IPS-15b (cell line): ENCODE measurements at regions not wholly inside any gene's neighbourhood (a gene's known extent, or its start where the extent isn't known, plus 50 kb on each side); places are given as distances from the start of the nearest gene placed in this dataset.

Experiments used
- H3K27me3 ChIP-seq: one replicate; pipeline ENCODE4 v1.6.1; 2013; ENCODE audit warnings: low read length; ENCODE audit not compliant: control insufficient read depth, insufficient read depth
- H3K36me3 ChIP-seq: one replicate; pipeline ENCODE4 v1.6.1; 2013; ENCODE audit warnings: low read length; ENCODE audit not compliant: control insufficient read depth, insufficient read depth
- H3K4me1 ChIP-seq: one replicate; pipeline ENCODE4 v1.6.1; 2013; ENCODE audit warnings: mild to moderate bottlenecking, low read length; ENCODE audit not compliant: control insufficient read depth, insufficient read depth
- H3K4me3 ChIP-seq: one replicate; pipeline ENCODE4 v1.5.1; 2013; ENCODE audit warnings: low read depth, low read length
- H3K9ac ChIP-seq: one replicate; pipeline ENCODE4 v1.6.1; 2013; ENCODE audit warnings: low read depth, mild to moderate bottlenecking, low read length
- H3K9me3 ChIP-seq: one replicate; pipeline ENCODE4 v1.6.1; 2013; ENCODE audit warnings: mild to moderate bottlenecking, low read length; ENCODE audit not compliant: control insufficient read depth, insufficient read depth

DNA sequence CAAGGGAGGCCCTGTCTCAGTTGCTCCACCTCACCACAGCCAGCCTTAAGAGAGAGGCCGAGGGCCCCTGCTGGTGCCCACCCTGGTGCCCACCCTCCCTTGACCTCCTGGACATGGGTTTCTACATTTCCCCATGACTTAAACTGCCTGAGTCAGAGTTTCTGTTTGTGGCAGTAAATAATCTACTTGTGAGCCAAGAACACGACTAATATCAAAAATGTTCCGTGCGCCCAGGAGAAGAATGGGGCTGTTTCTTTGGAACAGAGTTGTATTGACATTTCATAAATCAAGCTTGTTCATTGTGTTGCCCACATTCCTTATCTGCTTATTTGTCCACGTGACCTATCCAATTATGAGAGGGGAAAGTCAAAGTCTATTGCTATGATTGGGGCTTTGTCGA is 143.5 kb downstream of the ANKRD60 start:
- H3K9ac ChIP-seq, result no peak overlapping the region
- no peaks in the 10 kb centered on the region for H3K27me3 ChIP-seq

DNA sequence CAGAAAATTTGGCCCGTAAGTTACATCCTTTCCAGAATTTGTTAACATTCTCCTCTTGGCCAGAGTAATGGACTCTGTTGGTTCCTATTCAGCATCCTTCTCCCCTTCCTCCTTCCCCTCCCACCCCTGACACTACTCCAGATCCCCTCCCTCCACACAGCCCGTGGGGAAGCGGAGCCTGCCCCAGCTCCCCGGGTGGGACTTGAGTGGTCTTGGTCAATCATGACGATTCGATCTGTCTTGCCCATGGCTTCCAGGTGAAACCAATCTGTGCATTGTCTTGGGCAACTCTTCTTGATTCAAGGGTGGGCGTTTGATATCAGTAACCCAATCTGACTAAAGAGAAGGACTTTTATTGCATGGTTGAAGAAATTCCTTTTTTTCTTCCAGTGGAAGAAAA is 143.9 kb downstream of the ANKRD60 start:
- no peaks in the 10 kb centered on the region for H3K27me3 ChIP-seq
- H3K4me3 ChIP-seq, result no peak overlapping the region
- H3K4me1 ChIP-seq, result no peaks in the 10 kb centered on the region
- no peaks in the 10 kb centered on the region for H3K36me3 ChIP-seq
- no peak overlapping the region for H3K9ac ChIP-seq
- no peaks in the 10 kb centered on the region for H3K9me3 ChIP-seq

More for the DNA sequence above, 143.5 kb downstream of the ANKRD60 start:
- Histone ChIP-seq H3K4me1 (no peaks in the 10 kb centered on the region), H3K4me3 (no peak overlapping the region), H3K36me3 (no peaks in the 10 kb centered on the region), H3K9me3 (no peaks in the 10 kb centered on the region)

DNA sequence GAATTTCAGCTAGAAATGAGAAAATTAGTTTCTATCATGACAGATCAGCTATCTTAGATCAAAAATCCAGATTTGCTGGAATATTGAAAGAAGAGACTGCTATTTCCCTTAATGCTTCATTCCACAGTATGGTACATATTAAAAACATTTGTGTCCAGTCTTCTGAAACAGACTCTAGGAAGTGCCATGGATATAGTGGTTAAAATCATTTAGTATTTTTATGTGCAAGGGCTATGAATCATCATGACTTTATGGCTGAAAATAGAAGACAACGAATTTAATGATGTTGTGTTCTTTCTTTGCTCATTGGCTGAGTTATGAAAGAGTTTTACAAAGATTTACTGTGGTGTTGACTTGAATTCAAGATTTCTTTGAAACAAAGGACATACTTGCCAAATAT is 146.6 kb downstream of the ANKRD60 start:
- H3K36me3 ChIP-seq, result no peaks in the 10 kb centered on the region
- no peak overlapping the region for H3K9ac ChIP-seq
- no peaks in the 10 kb centered on the region for H3K4me1 ChIP-seq
- no peak overlapping the region for H3K4me3 ChIP-seq
- H3K27me3 ChIP-seq, result no peaks in the 10 kb centered on the region
- no peaks in the 10 kb centered on the region for H3K9me3 ChIP-seq

DNA sequence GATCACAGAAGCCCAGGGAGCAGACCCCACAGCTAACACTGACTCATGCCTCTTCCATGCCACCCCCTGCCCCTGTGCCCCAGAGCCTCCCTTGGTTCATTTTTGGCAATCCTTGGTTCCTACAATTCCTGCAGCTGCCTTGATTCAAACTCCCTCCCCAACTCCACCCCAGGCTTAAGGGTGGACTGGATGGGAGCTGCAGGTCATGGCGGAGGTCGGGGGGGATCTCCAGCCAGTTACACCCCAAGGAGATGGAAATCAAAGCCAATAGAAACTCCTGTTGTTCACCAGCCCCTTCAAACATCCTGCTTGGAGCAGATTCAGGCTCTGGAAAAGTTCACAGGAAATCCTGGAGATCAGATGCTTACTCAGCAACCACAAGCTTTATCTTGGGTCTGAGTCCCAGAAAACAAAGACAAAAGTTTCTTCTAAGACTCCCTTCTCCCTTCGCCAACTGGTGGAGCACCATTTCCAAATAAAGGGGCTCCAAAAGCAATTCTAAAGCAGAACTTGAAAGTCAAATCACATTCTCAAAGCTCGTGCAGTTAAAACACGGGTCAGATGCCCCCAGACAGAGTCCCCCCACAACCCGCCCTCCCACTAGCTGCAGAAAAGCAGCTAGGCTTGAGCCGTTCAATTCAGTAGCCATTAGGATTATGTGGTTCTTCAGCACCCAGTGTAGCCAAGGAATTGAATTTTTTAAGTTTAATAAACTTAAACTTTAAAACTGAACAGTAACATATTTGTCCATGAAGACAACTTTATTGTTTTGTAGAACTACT is 149.5 kb downstream of the ANKRD60 start:
- Histone ChIP-seq H3K4me1 (no peaks in the 10 kb centered on the region), H3K4me3 (no peak overlapping the region), H3K36me3 (no peaks in the 10 kb centered on the region), H3K27me3 (no peaks in the 10 kb centered on the region), H3K9me3 (no peaks in the 10 kb centered on the region), H3K9ac (no peak overlapping the region)

DNA sequence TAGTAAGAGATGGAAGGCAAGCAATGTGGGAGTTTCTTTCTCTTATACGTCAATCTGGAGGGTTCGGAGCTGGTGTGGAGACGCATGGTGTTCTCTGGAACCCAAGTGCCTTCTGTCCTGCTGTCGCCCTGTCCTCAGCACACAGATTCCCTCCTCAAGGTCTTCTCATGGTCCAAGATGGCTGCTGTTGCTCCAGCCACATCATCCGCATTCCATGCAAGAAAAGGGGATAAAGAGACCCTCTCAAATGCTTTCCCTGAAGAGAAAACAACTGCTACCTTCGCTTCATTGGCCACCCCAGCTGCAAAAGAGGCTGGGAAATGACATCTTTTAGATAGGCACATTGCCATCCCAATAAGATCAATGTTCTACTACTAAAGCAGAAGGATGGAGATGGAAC is 151.2 kb downstream of the ANKRD60 start:
- H3K36me3 ChIP-seq, result no peaks in the 10 kb centered on the region
- no peaks in the 10 kb centered on the region for H3K9me3 ChIP-seq
- H3K27me3 ChIP-seq, result no peaks in the 10 kb centered on the region
- no peak overlapping the region for H3K4me3 ChIP-seq
- H3K9ac ChIP-seq, result no peak overlapping the region
- no peaks in the 10 kb centered on the region for H3K4me1 ChIP-seq

DNA sequence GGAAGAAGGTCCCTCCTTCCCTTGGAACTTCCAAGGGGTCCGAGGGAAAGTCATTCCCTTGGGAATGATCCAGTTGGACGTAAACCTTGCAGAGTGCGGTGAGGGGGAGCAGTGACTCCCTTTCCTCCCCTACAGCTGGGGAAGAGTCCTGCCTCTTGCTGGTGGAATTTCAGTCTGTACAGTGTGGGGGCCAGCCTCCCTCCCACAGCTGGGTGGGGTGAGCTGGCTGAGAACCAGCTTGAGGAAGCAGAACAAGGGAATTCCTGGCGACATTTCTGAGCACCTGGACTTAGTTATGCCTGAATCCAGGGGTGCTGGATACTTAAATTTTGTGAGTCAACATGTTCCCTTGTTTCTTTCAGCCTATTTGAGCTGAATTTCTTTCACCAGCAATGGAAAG is 152.0 kb downstream of the ANKRD60 start:
- no peak overlapping the region for H3K4me3 ChIP-seq
- no peaks in the 10 kb centered on the region for H3K36me3 ChIP-seq
- H3K9me3 ChIP-seq, result no peaks in the 10 kb centered on the region
- no peaks in the 10 kb centered on the region for H3K27me3 ChIP-seq
- no peaks in the 10 kb centered on the region for H3K4me1 ChIP-seq
- no peak overlapping the region for H3K9ac ChIP-seq

DNA sequence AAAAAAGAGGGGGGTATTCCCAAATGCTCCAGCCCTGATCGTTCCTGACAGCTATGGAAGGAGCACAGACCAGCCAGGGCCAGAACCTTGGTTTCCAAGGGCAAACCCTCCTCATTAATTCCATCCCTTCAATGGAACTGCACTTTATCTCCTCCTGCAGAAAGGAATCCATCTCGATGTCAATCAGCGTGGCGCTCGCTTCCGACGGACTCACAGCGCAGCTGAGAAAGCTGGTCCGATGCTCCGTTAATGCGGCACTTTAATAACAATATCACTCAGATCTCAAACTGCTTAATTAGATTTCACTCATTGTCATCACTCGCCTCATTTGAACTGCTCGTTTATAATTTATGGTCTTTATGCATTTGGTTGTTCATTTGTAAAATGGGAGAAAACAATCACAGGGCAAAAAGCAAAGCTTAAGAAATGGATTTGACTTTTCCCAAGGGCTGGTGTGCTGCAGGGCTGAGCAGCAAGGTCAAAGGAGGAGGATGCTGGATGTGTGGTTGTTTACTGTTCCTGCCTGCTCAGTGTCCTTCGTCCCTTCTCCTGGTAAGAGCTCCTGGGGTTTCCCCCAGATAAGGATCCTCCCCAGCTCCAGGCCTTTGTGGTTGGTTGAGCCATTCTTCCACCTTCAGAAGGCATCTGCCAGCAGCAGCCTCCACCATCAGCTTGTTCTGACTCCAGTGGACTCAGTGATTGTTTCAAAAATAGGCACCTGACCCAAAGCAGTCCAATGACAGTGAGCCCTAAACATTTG is 152.7 kb downstream of the ANKRD60 start:
- H3K4me1 ChIP-seq, result no peaks in the 10 kb centered on the region

DNA sequence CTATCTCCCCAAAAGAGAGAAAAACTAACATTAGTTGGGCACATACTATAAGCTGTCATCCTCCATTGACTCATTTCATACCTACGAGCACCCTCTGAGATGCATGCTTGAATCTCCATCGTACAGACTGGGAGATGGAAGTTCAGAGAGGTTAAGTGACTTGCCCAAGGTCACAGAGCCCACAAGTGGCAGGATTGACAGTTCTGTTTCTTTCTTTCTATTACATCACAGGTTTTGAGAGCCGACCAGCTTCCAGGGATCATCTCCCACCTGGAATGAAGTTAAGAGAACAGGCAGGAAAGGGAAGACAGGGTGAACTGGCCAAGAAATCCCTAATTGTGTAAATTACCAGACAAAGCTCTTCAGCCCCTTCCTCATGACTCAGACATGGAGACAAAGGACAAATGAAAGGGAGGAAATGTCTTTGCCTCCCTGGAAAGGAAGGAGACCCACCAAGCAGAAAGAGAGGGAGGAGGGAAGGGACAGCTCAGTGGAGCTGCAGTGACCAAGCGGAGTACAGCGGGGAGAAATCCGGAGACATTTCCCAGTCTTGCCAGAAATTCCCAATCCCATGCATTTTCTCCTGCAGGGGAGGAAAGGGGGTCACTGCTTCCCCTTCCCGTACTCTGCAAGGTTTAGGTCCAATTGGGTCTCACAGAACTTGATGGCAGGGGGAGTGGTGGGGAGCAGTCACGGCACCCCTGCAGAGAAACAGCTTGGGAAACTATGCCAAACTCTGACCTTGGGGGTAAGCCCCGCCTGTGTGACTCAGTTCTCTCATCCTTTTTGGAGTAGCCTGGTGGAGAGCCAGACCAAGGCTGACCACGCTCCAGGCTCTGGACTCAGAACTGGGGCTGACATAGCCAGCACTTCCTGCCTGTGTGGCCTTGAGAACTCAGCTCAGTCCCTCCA is 154.3 kb downstream of the ANKRD60 start:
- no peak overlapping the region for H3K9ac ChIP-seq
- H3K4me1 ChIP-seq, result no peaks in the 10 kb centered on the region
- no peaks in the 10 kb centered on the region for H3K27me3 ChIP-seq
- H3K9me3 ChIP-seq, result no peaks in the 10 kb centered on the region
- no peaks in the 10 kb centered on the region for H3K36me3 ChIP-seq
- H3K4me3 ChIP-seq, result no peak overlapping the region

More for the DNA sequence above, 152.7 kb downstream of the ANKRD60 start:
- no peaks in the 10 kb centered on the region for H3K27me3 ChIP-seq
- H3K9me3 ChIP-seq, result no peaks in the 10 kb centered on the region
- no peak overlapping the region for H3K9ac ChIP-seq
- no peak overlapping the region for H3K4me3 ChIP-seq
- no peaks in the 10 kb centered on the region for H3K36me3 ChIP-seq

DNA sequence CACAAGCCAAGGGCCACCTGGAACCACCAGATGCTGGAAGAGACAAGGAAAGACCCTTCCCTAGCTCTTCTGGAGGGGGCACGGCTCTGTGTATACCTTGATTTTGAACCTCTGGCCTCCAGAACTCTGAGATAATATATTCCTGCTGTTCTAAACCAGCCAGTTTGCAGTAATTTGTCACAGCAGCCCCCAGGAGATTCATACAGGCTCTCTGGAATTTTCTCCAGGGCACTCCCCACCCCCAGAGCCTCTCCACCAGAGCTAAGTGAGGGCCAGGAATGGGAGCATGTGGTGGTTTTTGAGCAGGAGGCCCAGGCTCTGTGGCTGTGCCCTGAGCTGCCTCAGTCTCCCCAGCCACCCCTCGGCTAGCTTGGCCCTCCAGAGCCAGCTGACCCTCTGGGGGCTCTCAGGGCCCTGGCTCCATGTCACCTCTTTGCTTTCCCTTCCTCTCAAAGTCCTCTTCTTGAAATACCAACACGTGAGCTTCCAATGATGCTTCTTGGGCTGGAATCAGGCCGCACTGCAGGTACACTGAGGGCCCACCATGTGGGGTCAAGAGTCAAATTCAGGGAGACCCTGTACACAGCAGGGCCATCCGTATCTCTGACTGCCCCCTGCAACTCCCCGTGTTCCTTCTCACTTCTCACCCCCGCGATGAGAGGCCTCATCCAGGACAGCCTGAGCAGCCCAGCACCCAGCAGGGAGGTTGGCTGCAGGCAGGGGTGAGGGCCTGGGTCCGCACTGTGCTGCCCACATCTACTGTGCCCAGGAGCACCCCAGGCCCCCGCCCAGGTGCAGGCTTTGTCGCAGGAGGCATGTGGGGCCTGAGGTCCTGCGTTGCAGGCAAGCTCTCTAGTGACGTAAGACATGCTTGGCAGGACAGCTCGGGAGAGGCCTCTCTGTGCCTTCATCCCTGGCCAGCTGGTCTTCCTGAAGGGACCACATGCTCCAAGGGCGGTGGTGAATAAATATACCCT is 155.5 kb downstream of the ANKRD60 start:
- H3K36me3 ChIP-seq, result no peaks in the 10 kb centered on the region
- H3K4me1 ChIP-seq, result no peaks in the 10 kb centered on the region
- no peaks in the 10 kb centered on the region for H3K9me3 ChIP-seq
- no peak overlapping the region for H3K9ac ChIP-seq
- H3K27me3 ChIP-seq, result no peaks in the 10 kb centered on the region
- H3K4me3 ChIP-seq, result no peak overlapping the region

DNA sequence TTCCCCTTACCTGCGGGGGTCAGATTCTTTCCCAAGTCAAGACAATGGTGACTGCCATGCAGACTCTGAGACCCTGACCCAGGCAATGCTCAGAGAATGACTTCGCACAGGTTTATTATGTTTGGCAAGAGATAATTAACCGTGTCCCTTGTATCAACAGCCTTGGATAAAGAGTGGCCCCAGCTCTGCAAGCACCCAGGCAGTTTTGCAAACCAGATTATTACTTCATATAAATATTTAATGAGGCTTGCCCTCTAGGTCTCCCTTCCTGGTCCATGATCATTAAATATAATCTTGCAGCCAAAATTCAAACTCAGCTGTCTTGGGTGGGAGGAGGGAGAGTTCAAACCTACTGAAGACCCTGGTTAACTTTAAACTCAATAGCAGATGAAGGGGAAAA is 156.5 kb downstream of the ANKRD60 start:
- Histone ChIP-seq H3K36me3 (no peaks in the 10 kb centered on the region), H3K4me3 (no peak overlapping the region), H3K4me1 (no peaks in the 10 kb centered on the region), H3K9me3 (no peaks in the 10 kb centered on the region), H3K27me3 (no peaks in the 10 kb centered on the region), H3K9ac (no peak overlapping the region)

DNA sequence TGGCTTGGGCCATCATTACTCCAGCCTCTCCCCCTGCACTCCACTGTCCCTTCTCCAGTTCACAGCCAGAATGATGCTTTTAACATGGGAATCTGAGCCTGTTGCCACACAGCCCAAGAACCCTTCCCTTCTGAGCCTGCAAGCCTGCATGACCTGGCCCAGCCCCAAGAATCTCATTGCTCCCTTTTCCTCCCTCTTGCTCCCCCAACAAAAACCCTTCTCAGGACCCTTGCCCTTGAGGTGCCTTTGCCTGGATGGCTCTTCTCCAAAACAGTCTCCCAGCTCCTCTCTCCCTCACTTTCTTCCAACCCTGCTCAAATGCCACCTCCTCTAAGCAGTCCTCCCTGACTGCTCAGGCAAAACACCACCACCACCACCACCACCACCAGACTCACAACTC is 157.2 kb downstream of the ANKRD60 start:
- H3K9me3 ChIP-seq, result no peaks in the 10 kb centered on the region
- H3K4me3 ChIP-seq, result no peak overlapping the region
- H3K9ac ChIP-seq, result no peak overlapping the region
- H3K4me1 ChIP-seq, result no peaks in the 10 kb centered on the region
- H3K36me3 ChIP-seq, result no peaks in the 10 kb centered on the region
- no peaks in the 10 kb centered on the region for H3K27me3 ChIP-seq
